NT2/D1 (cell line): ENCODE measurements at regions not wholly inside any gene's neighbourhood (a gene's known extent, or its start where the extent isn't known, plus 50 kb on each side); places are given as distances from the start of the nearest gene placed in this dataset.

Experiments used
- SUZ12 ChIP-seq: IDR thresholded peaks from 2 replicates; pipeline ENCODE4 v1.6.1; 2011; ENCODE audit not compliant: insufficient read length, insufficient read depth; ENCODE audit errors: extremely low read depth
- YY1 ChIP-seq: IDR thresholded peaks from 2 replicates; pipeline ENCODE4 v1.6.1; 2011; ENCODE audit not compliant: insufficient read length, insufficient read depth
- ZNF274 ChIP-seq: IDR thresholded peaks from 2 replicates; pipeline ENCODE4 v1.6.1; 2011; ENCODE audit warnings: mild to moderate bottlenecking, low read depth, low read length

GRCh38 chr14:25484906-25485305 is 435.0 kb upstream of the STXBP6 start:
- TF ChIP-seq ZNF274 (no peak), YY1 (no peak), SUZ12 (no peak)
